ENCODE measurements at regions not wholly inside any gene's neighbourhood (a gene's known extent, or its start where the extent isn't known, plus 50 kb on each side); places are given as distances from the start of the nearest gene placed in this dataset.

- Histone ChIP-seq H3K79me2 (ENCODE audit: control insufficient read depth, insufficient read depth, low read length) (no peaks in the 10 kb centered on the region), H3K36me3 (replicated peaks in 1 of 2; ENCODE audit: control extremely low read depth in 1 of 2, control insufficient read depth in 1 of 2, extremely low read depth in 1 of 2, insufficient read depth in 2 of 2, low read length in 1 of 2) (no peaks in the 10 kb centered on the region), H3K27ac (ENCODE audit: low read length in 2 of 2) (no peak overlapping the region), H3K4me2 (replicated peaks; ENCODE audit: low read depth, low read length, poor library complexity, severe bottlenecking) (no peak overlapping the region), H3K27me3 (replicated peaks in 1 of 4; ENCODE audit: control extremely low read depth in 1 of 4, control insufficient read depth in 3 of 4, insufficient read depth in 4 of 4, low read length in 3 of 4) (no peaks in the 10 kb centered on the region), H4K20me1 (ENCODE audit: control insufficient read depth, insufficient read depth, low read length, poor library complexity, severe bottlenecking) (no peaks in the 10 kb centered on the region), H3K4me3 (ENCODE audit: control extremely low read depth in 1 of 5, extremely low read depth in 1 of 5, insufficient read depth in 1 of 5, low read depth in 2 of 5, low read length in 4 of 5) (no peak overlapping the region), H3K9me3 (ENCODE audit: control extremely low read depth in 1 of 3, control insufficient read depth in 2 of 3, insufficient read depth in 1 of 3, low read length in 2 of 3) (peaks cover 0 to 8% (median 0%) of the 10 kb centered on the region in 3 donors), H3K9ac (ENCODE audit: low read length) (no peak overlapping the region), H2AFZ (ENCODE audit: insufficient read depth, low read depth, low read length, poor library complexity, severe bottlenecking) (no peak overlapping the region), H3K4me1 (ENCODE audit: control insufficient read depth in 2 of 2, insufficient read depth in 2 of 2, low read length in 2 of 2) (no peaks in the 10 kb centered on the region)
- no peaks in the 10 kb centered on the region for H3K4me1 Mint-ChIP-seq
- no peak for ATAC-seq (ENCODE audit: low read depth)
- no peak for DNase-seq
- H3K4me3 Mint-ChIP-seq = no peak overlapping the region
- ChIA-PET CTCF (no interaction called here), POLR2A (no interaction called here)
- WGBS (ENCODE audit: insufficient coverage) = 90% methylated on average over 2 of the region's 2 CpGs
- TF ChIP-seq EZH2 (IDR thresholded peaks at IDR 0.05; ENCODE audit: borderline replicate concordance, insufficient read depth, low read depth, low read length, poor library complexity, severe bottlenecking) (no peak), CTCF (IDR thresholded peaks at IDR 0.05) (no peak)
- H3K27ac Mint-ChIP-seq = no peak overlapping the region
- H3K27me3 Mint-ChIP-seq = no peaks in the 10 kb centered on the region
- peaks cover 3% of the 10 kb centered on the region for H3K9me3 Mint-ChIP-seq (ENCODE audit: insufficient read depth)
- intact Hi-C loops (cut with micrococcal nuclease) = no loop called here
Observed at GRCh38 chr10:121373411-121373810, 224.8 kb downstream of the FGFR2 start.

GRCh38 chr10:121374121-121374520 is 224.1 kb downstream of the FGFR2 start:
- Mint-ChIP-seq H3K4me1 (no peaks in the 10 kb centered on the region), H3K9me3 (ENCODE audit: insufficient read depth) (peaks cover 3% of the 10 kb centered on the region), H3K27ac (no peak overlapping the region), H3K4me3 (no peak overlapping the region), H3K27me3 (no peaks in the 10 kb centered on the region)
- no peaks in the 10 kb centered on the region for H3K36me3 ChIP-seq (replicated peaks in 1 of 2; ENCODE audit: control extremely low read depth in 1 of 2, control insufficient read depth in 1 of 2, extremely low read depth in 1 of 2, insufficient read depth in 2 of 2, low read length in 1 of 2)
- POLR2A ChIA-PET = no interaction called here
- H3K9me3 ChIP-seq (ENCODE audit: control extremely low read depth in 1 of 3, control insufficient read depth in 2 of 3, insufficient read depth in 1 of 3, low read length in 2 of 3) = peaks cover 0 to 8% (median 0%) of the 10 kb centered on the region in 3 donors
- DNase-seq (no peak), ATAC-seq (ENCODE audit: low read depth) (no peak)
- no peak overlapping the region for H3K27ac ChIP-seq (ENCODE audit: low read length in 2 of 2)
- no peaks in the 10 kb centered on the region for H3K79me2 ChIP-seq (ENCODE audit: control insufficient read depth, insufficient read depth, low read length)
- TF ChIP-seq EZH2 (IDR thresholded peaks at IDR 0.05; ENCODE audit: borderline replicate concordance, insufficient read depth, low read depth, low read length, poor library complexity, severe bottlenecking) (no peak), CTCF (IDR thresholded peaks at IDR 0.05) (no peak)
- intact Hi-C loops (cut with micrococcal nuclease) = no loop called here
- H3K4me3 ChIP-seq (ENCODE audit: control extremely low read depth in 1 of 5, extremely low read depth in 1 of 5, insufficient read depth in 1 of 5, low read depth in 2 of 5, low read length in 4 of 5) = no peak overlapping the region
- 85% methylated on average over 9 of the region's 12 CpGs for WGBS (ENCODE audit: insufficient coverage)
- H3K27me3 ChIP-seq (replicated peaks in 1 of 4; ENCODE audit: control extremely low read depth in 1 of 4, control insufficient read depth in 3 of 4, insufficient read depth in 4 of 4, low read length in 3 of 4) = no peaks in the 10 kb centered on the region
- no peak overlapping the region for H3K9ac ChIP-seq (ENCODE audit: low read length)
- CTCF ChIA-PET = no interaction called here
- H3K4me1 ChIP-seq (ENCODE audit: control insufficient read depth in 2 of 2, insufficient read depth in 2 of 2, low read length in 2 of 2) = no peaks in the 10 kb centered on the region
- H2AFZ ChIP-seq (ENCODE audit: insufficient read depth, low read depth, low read length, poor library complexity, severe bottlenecking) = no peak overlapping the region
- H4K20me1 ChIP-seq (ENCODE audit: control insufficient read depth, insufficient read depth, low read length, poor library complexity, severe bottlenecking) = no peaks in the 10 kb centered on the region
- no peak overlapping the region for H3K4me2 ChIP-seq (replicated peaks; ENCODE audit: low read depth, low read length, poor library complexity, severe bottlenecking)

All from B cell (primary cell).